COLO668 (cell line): ENCODE measurements at regions not wholly inside any gene's neighbourhood (a gene's known extent, or its start where the extent isn't known, plus 50 kb on each side); places are given as distances from the start of the nearest gene placed in this dataset.

Experiments used
- DNase-seq: peaks from one replicate; lab custom pipeline; 2025; ENCODE audit not compliant: unreplicated experiment; lab: John Stamatoyannopoulos, UW

GRCh38 chr22:19574247-19574646 is 50.0 kb upstream of the CLDN5 start:
- DNase-seq: no peak

- no peak for DNase-seq
Measured at GRCh38 chr22:19576460-19577421, 52.5 kb upstream of the CLDN5 start.

GRCh38 chr22:19577422-19577966 is 53.3 kb upstream of the CLDN5 start:
- no peak for DNase-seq

GRCh38 chr22:19578180-19579004 is 54.2 kb upstream of the CLDN5 start:
- no peak for DNase-seq

- DNase-seq: no peak
Measured at GRCh38 chr22:19579115-19579811, 55.1 kb upstream of the CLDN5 start.

GRCh38 chr22:19579880-19580279 is 55.7 kb upstream of the CLDN5 start:
- DNase-seq: no peak

- no peak for DNase-seq
Measured at GRCh38 chr22:19580291-19580890, 56.2 kb upstream of the CLDN5 start.

GRCh38 chr22:19582033-19582693 is 58.0 kb upstream of the CLDN5 start:
- no peak for DNase-seq

GRCh38 chr22:19586922-19587684 is 62.9 kb upstream of the CLDN5 start:
- DNase-seq: no peak

GRCh38 chr22:19590696-19591095 is 66.5 kb upstream of the CLDN5 start:
- DNase-seq: no peak

GRCh38 chr22:19591568-19591967 is 67.4 kb upstream of the CLDN5 start:
- no peak for DNase-seq

- no peak for DNase-seq
Measured at GRCh38 chr22:19592464-19592863, 68.3 kb upstream of the CLDN5 start.

- no peak for DNase-seq
Measured at GRCh38 chr22:19593991-19594569, 69.9 kb upstream of the CLDN5 start.

- no peak for DNase-seq
Measured at GRCh38 chr22:19595532-19595931, 71.3 kb upstream of the CLDN5 start.

- no peak for DNase-seq
Measured at GRCh38 chr22:19596680-19597398, 72.6 kb upstream of the CLDN5 start.

- DNase-seq: no peak
Measured at GRCh38 chr22:19597399-19597735, 73.2 kb upstream of the CLDN5 start.

- DNase-seq: no peak
Measured at GRCh38 chr22:19598054-19598855, 74.0 kb upstream of the CLDN5 start.

GRCh38 chr22:19599004-19599403 is 74.8 kb upstream of the CLDN5 start:
- DNase-seq: no peak
